ENCODE measurements at regions not wholly inside any gene's neighbourhood (a gene's known extent, or its start where the extent isn't known, plus 50 kb on each side); places are given as distances from the start of the nearest gene placed in this dataset.
"Not testable (repeated sequence)": the region's sequence is repeated elsewhere in the genome, so short reads cannot be mapped to it uniquely, and the experiment has no call there.

DNA sequence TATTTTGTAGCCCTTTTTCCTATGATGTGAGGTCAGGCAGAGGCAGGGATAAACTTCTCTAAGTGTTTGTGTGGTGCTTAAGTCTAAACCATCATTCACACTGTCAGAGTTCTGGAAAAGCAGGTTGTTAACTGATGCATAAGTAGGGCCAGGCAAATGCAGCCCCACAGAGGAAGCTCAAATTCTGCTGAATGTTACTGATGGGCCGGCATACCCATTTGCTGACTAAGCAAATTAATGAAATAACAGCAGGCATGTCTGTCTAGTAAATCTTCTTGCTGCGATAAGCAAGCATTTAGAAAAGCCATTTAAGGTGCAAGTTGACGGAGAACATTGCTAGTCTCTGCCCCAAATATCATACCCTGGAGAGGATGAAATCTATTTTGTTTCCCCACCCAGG lies 523.2 kb upstream of the CCDC196 start:
- DNase-seq (ENCODE audit: low read depth in 2 of 2) = no peak

GRCh38 chr14:65964366-65964765 lies 521.8 kb upstream of the CCDC196 start:
- DNase-seq (ENCODE audit: low read depth in 2 of 2) = no peak

DNA sequence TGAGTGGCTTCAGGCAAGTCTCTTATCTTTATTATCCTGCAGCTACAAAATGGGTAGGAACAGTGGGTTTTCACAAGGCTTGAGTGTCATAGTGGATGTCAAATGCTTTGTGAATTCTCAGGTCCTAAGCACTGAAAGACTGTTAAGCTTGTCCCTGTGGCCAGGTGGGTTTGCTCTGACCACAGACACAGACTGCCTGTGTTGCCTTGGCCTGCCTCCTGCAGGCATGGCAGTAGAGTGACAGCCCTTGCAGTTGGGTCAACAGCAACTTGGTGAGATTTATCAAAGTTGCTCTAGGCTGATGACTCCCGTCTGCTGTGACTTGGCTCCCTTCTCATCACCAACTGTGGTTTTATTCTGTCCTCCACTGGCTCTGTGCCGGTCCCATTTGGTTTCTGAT lies 520.0 kb upstream of the CCDC196 start:
- DNase-seq (ENCODE audit: low read depth in 2 of 2) = no peak

DNA sequence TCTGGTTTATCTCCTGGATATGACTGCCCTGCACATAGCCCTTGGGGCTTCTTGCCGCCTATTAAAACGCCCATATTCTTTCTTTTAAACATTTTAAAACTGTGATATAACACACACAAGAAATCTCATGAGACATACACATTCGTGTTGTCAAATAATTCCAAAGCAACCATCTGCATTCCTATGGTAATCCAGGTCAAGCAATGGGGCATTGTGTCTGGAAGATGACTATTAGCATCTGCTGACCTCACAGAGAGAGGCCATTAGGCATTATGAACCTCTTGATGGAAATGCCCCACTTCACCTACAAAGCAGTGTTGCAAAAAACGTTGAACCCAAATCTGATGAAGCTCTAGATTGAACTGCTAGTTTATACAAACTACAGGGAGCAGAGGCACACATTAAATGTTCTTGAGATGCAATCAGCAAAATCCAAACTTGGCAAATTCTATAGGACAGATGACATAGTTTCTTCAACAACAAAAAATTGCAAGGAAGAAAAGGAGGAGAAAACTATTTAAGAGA lies 513.8 kb upstream of the CCDC196 start:
- no peak for DNase-seq (ENCODE audit: low read depth in 2 of 2)

GRCh38 chr14:65972891-65973290 lies 513.3 kb upstream of the CCDC196 start:
- DNase-seq (ENCODE audit: low read depth in 2 of 2) = no peak

GRCh38 chr14:65975865-65976264 lies 510.3 kb upstream of the CCDC196 start:
- DNase-seq (ENCODE audit: low read depth in 2 of 2) = no peak

GRCh38 chr14:65976761-65977404 lies 509.3 kb upstream of the CCDC196 start:
- DNase-seq (ENCODE audit: low read depth in 2 of 2) = no peak

DNA sequence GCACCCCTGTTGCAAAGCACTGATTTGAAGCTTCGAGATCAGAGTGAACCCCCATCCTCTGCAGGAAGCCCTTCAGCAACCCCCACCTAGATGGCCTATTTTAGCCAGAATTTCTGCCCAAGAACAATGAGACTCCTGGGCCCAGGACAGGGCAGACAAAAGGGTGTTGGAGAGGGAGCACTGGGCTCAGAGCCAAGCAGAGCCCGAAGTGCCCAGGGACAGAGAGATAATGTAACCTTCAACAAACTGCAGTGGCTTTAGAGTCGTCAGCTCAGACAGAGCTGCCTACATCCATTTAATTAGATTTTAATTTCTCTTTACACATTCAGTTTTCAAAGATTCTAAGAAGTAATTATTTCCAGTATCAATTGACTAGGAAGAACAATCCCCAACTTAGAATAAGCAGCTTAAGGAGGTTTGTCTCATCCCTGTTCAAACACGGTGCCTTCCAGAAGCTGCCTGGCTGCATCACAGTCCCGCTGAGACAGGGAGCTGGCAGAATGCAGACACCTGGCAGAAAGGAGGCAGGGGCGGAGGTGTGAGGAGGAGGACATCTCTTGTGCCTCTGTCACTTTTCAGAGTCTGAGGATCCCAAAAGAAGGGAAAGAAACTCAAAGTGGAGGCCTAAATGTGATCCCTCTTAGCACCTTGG lies 504.9 kb upstream of the CCDC196 start:
- no peak for DNase-seq (ENCODE audit: low read depth in 2 of 2)

DNA sequence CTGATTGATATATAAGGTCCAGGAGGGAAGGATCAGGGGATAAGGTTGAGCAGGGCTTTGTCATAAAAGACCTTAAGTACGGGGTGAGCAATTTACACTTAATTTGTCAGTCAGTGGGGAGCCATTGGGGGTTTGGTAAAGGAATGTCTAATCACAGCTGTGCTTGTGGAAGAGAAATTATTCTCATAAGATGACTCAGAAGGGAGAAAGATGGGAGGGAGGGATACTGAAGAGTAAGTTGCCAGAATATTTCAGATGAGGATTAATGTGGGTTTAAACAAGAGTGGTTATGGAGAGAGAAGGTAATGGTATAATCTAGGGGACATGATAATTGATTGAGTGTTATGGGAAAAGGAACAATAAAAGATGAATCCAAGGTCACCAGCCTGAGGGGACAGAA lies 500.1 kb upstream of the CCDC196 start:
- DNase-seq (ENCODE audit: low read depth in 2 of 2) = no peak

DNA sequence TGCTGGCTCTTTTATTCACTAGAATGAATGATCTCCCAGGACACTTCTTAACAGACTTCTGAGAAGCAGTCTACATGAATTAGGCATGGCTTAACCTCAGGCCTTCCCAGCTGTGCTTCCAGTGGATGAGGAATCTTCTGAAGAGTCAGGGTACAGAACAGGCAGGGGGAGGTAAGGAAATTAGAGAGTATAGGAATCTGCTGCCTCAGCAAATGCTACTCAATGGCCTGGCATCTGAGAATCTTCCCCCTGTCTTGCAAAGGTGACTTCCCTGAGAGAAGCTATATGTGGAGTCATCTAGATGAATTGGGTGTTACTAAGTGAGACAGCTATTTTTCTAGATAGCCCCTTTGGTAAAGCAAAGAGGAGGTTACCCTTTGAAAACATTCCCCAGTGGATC lies 496.2 kb upstream of the CCDC196 start:
- no peak for DNase-seq (ENCODE audit: low read depth in 2 of 2)

- no peak for DNase-seq (ENCODE audit: low read depth in 2 of 2)
Observed at GRCh38 chr14:65991104-65991503, 495.1 kb upstream of the CCDC196 start.

- DNase-seq (ENCODE audit: low read depth in 2 of 2) = not testable (repeated sequence)
Observed at GRCh38 chr14:65991935-65992334, 494.2 kb upstream of the CCDC196 start.

DNA sequence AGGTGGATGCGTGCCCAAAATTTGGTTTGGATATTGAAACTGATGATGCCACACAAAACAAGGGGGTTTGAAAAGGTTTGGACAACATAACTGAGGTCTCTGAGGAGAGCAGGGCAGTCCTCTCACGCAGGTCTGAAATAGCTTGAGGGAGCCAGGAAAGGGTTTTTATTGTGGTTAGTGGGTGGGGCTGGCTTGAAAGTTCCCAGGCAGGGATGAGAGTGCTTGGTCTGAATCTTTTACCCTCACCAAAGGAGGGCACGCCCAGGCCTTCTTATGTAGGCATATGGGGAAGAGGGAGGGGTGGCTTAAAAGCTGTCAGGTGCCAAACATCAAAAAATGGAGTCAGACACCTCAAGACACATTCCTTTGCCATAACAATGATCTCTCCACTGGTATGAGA lies 493.1 kb upstream of the CCDC196 start:
- DNase-seq (ENCODE audit: low read depth in 2 of 2) = no peak

DNA sequence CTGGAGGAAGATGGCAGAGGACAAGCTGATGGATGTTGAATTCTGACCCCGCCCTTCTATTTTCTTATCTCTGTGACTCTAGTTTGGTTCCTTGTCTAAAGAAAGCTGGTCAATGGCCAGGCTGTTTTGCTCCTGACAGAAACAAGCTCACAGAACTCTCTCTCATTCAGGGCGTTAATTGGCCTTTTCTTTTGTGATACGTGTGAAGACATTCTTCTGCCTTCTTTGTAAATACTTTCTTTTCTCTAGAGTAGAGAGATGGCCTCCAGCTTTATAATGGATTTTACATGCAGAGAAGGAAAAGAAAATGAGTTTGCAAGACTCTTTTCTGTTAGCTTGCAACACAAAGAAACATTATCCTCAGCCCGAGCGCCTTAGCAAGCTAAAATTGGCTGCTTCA lies 492.2 kb upstream of the CCDC196 start:
- DNase-seq (ENCODE audit: low read depth in 2 of 2) = no peak

GRCh38 chr14:65997347-65997746 lies 488.8 kb upstream of the CCDC196 start:
- no peak for DNase-seq (ENCODE audit: low read depth in 2 of 2)

- DNase-seq (ENCODE audit: low read depth in 2 of 2) = no peak
Observed at GRCh38 chr14:65999865-66000264, 486.3 kb upstream of the CCDC196 start.

DNA sequence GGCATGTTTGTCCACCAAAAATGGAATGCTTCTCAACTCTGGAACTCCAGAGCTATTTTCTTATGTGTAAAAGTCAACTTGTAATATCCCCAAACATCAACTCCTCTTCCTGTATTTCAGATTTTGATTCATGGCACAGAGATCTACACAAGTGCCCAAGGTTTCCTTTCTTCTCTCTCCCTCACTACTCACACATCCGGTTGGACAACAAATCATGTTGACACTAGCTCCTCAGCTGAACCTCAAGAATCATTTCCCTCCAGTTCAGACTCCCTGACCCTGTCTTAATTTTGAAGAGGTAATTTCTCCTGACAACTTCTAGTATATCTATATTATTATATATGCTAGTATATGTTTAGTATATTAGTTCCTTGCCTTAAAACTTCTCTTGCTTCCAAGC lies 485.4 kb upstream of the CCDC196 start:
- no peak for DNase-seq (ENCODE audit: low read depth in 2 of 2)

DNA sequence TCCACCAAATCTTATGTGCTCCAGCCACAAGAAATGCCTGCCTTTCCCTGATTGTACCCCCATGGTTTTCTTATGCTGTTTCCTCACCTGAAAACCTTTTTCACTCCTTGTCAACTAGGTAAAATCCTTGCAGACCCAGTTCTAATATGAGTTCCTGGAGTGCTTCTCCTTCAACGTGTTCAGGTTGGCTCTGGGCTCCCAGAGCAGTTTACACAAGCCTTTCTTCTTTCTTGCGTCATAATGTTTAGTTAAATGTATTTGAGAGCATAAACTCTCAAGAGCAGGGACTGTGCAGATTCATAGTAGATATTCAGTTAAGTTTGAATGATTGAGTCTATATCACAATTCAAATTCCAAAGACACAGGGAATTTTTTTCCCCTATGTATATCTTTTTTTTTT lies 484.8 kb upstream of the CCDC196 start:
- DNase-seq (ENCODE audit: low read depth in 2 of 2) = no peak

GRCh38 chr14:66003082-66003730 lies 483.0 kb upstream of the CCDC196 start:
- no peak for DNase-seq (ENCODE audit: low read depth in 2 of 2)

DNA sequence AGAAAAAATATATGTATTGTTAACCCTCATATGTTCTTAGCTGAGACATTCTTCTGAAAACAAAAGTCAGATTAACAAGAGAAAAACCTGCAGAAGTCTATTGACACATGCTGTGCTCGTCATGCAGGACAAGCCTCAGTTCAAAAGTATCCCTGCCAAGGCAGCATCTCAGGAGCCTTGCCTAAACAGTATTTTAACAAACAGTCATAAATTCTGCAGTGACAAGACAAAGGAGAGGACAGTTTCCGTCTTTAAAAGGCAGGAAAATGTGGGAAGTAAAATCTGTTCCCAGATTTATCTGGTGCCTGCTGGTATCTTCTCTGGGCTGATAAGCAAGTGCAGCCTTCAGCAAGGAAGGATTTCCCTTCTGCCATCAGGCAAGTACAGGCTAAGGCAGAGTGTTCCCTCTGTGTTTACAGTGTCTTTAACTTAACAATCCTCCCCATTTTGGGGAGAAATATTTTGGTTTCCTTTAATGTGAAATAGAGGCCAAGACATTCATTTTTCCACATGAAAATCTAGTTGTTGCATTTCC lies 480.2 kb upstream of the CCDC196 start:
- no peak for DNase-seq (ENCODE audit: low read depth in 2 of 2)

GRCh38 chr14:66008631-66009030 lies 477.5 kb upstream of the CCDC196 start:
- no peak for DNase-seq (ENCODE audit: low read depth in 2 of 2)

GRCh38 chr14:66009089-66009488 lies 477.1 kb upstream of the CCDC196 start:
- DNase-seq (ENCODE audit: low read depth in 2 of 2) = no peak

GRCh38 chr14:66010695-66011094 lies 475.5 kb upstream of the CCDC196 start:
- DNase-seq (ENCODE audit: low read depth in 2 of 2) = no peak

Data from stimulated activated CD8-positive, alpha-beta memory T cell treated with anti-CD3 and anti-CD28 coated beads, Interleukin-7, amount 100 ng/mL, for 4 hours (primary cell).